ENCODE measurements at regions not wholly inside any gene's neighbourhood (a gene's known extent, or its start where the extent isn't known, plus 50 kb on each side); places are given as distances from the start of the nearest gene placed in this dataset.
"Not testable (repeated sequence)": the region's sequence is repeated elsewhere in the genome, so short reads cannot be mapped to it uniquely, and the experiment has no call there.

DNA sequence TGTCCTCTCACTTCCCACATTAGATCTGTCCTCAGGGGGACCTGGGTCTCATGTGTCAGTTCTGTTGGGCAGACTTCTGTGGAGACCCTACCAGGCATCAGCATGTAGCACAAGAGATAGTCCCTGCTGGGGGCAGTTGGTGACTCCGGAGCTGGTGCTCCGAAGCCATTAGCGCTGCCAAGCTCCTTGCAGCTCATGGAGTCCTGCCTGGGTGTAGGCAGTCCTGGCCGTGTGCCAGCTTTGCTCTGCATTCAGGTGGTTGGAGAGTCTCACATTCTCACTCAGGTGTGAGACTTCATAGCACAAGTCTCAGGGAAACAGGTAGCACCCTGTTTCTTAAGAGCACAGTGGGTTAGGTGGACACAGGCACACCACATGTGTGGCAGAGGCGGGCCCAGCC is 202.3 kb downstream of the LIPI start:
- not testable (repeated sequence) for DNase-seq (ENCODE audit: low read depth in 2 of 2)

DNA sequence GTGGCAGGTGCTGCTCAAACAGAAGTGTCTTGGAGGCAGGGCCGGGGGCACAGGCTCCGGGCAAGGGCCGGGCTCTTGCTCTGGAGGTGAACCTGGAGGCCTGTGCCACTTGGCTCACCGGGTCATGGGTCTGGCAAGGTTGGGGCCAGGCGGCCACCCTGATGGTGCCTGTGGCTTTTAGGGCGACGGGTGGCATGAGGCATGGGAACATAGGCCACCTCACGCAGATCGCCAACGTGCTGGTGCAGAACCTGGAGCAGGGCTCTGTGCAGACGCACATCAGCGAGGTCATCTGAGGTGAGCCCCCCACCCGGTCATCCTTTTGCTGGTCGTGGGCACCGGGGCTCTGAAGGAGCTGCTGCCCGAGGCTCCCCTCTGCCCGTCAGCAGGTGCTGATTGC is 202.7 kb downstream of the LIPI start:
- not testable (repeated sequence) for DNase-seq (ENCODE audit: low read depth in 2 of 2)

DNA sequence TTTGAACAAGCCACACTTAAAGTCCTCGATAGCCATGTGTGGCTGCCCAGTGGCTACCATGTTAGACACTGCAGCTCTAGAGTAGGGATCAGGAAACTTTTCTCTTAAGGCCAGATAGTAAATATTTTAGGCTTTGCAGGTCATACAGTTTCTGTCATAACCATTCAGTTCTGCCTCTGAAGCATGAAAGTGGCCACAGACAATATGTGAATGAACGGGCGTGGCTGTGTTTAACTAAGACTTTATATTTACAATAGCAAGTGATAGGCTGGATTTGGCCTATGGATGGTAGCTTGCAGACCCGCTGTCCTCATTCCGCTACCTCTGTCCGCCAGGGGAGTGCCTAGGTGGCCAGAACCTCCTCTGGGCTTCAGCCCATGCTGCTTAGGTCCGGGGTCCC is 204.6 kb downstream of the LIPI start:
- DNase-seq (ENCODE audit: low read depth in 2 of 2) = not testable (repeated sequence)

DNA sequence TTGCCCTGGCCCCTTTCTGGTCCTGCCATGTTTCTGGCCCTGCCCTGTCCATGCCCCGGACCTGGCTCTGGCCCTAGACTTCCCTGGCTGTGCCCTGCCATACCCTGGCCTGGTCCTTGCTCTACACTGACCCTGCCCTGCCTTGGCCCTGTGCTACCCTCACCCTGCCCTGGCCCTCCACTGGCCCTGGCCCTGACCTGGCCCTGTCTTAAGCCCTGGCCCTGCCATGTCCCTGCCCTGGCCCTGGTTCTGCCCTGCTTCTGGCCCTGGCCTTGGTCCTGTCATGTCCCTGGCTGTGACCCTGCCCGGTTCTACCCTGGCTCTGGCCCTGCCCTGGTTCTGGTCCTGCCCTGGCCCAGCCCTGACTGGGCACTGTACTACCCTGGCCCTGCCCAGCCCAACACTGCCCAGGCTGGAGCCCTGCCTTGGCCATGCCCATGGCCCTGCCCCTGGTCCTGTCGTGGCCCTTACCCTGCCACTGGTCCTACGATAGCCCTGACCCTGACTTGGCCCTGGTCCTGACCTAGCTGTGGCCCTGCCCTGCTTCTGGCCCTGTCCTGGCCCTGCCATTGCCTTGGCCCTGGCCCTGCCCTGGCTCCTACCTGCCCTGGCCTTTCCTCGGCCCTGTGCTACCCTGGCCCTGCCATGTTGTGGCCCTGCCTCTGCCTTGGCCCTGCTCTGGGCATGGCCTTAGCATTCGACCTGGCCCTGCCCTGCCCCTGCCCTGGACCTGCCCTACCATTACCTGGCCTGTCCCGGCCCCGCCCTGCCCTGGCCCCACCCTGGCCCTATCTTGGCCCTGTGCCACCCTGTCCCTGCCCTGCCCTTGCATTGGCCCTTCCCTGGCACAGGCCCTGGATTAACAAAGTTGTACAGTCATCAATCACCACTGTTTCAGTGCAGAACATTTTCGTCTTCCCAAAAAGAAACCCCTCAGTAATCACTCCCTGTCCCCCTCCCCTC is 223.5 kb downstream of the LIPI start:
- not testable (repeated sequence) for DNase-seq (ENCODE audit: low read depth in 2 of 2)

DNA sequence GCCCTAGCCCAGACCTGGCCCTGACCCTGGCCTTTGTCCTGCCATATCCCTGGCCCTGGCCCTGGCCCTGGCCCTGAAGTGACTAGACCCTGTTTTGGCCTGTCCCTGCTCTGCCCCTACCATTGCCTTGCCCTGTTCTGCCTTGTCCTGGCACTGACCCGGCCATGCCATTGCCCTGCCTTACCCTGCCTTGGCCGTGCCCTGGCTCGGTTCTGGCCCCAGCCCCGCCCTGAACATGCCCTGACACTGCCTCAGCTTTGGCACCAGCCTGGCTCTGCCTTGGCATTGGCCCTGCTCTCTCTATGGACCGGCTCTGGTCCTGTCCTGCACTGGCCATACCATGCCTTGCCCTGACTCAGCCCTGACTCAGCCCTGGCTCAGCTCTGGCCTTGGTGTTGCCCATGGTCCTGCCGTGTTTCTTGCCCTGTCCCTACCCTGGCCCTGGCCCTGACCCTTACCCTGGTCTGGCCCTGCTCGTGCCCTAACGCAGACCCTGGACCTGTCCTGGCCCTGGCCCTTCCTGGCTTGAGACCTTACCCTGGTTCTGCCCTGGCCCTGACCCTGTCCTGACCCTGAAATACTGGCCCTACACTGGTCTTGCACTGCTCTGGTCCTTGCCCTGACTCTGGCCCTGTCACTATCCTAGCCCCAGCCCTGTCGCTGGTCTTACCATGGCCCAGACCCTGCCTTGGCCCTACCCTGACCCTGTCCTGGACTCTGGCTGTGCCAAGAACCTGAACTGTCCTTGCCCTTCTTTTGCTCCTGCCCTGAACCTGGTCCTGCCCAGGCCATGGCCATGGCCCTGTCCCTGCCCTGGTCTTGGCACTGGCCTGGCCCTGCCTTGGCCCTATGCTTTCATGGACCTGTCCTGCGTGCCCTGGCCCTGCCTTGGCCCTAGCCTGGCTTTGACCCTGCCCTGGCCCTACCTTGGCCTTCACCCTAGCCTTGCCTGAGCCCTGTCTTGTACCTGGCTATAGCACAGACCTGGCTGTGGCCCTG is 224.6 kb downstream of the LIPI start:
- DNase-seq (ENCODE audit: low read depth in 2 of 2) = not testable (repeated sequence)

DNA sequence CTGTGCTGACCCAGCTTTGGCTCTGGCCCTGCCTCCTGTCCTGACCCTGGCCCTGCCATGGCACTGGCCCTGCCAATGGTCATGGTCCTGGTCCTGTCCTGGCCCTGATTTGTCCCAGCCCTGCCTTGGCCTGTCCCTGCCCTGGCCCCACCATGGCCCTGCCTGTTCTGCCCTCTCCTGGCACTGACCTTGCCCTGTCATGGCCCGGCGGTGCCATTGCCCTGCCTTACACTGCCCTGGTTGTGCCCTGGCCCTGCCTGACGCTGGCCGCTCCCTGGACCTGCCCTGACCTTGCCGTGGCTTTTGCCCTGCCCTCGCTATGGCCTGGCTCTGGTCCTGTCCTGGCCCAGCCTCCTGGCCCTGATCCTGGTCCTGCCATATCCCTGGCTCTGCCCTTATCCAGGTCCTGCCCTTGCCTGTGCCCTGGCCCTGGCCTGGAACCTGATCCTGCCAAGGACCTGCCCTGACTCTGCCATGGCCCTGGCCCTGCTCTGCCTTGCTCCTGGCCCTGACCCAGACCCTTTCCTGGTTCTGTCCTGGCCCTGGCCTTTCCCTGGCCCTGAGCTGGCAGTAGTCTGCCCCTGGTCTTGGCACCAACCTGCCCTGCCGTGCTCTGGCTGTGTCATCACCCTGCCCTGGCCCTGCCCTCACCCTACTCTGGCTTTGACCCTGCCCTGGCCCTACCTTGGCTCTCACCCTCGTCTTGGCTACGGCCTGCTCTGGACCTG is 225.5 kb downstream of the LIPI start:
- not testable (repeated sequence) for DNase-seq (ENCODE audit: low read depth in 2 of 2)

DNA sequence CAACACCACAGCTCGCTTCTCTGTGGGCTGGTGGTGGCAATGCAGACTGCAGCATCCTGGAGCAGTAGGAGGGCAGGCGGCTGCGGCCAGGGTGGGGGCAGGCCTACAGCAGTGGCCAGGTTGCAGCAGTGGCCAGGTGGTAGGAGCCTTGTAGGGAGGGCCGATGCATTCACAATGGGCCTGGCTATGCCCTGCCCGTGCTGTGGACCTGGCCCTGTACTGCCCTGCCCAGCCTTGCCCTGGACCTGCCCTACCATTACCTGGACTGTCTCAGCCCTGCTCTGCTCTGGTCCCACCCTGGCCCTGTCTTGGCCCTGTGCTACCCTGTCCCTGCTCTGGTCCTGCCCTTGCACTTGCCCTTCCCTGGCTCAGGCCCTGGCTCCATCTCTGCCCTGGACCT is 226.0 kb downstream of the LIPI start:
- not testable (repeated sequence) for DNase-seq (ENCODE audit: low read depth in 2 of 2)

DNA sequence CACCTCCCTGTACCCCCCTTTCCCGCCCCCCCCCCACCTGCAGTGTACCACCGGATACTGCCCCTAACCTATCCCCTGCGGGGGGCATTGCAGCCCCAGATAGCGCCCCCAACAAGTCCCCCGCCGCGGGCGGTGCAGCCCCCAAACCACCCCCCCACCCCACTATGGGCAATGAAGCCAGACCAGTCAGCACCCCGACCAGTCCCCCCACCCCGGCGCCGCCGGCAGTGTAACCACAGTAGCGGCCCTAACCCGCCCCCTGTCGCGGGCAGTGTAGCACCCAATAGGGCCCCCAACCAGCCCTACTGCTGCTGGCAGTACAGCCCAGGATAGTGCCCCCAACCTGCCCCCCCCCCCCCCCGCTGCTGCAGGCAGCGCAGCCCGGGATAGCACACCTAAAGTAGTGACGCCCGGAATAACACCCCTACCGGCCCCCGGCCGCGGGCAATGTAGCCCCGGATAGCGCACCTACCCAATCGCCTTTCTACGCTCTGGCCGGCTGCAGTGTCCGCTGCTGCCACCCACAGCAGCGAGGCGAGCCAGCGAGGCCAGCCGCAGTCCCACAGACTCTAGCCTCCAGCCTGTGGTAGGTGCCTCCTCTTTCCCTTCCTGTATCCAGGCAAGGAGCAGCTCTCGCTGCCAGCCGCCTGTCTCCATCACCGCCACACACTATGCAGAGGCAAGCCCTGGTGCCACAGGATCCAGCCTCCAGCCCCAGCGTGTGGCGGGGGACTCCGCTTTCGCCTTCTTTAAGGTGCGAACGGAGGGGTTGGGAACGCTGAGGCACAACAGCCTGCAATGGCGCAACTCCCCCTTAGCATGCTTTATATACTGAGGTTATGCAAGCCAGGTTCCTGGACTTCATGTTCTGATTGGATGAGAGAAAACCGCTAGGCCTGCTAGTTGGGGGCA is 229.3 kb downstream of the LIPI start:
- DNase-seq (ENCODE audit: low read depth in 2 of 2) = not testable (repeated sequence)

DNA sequence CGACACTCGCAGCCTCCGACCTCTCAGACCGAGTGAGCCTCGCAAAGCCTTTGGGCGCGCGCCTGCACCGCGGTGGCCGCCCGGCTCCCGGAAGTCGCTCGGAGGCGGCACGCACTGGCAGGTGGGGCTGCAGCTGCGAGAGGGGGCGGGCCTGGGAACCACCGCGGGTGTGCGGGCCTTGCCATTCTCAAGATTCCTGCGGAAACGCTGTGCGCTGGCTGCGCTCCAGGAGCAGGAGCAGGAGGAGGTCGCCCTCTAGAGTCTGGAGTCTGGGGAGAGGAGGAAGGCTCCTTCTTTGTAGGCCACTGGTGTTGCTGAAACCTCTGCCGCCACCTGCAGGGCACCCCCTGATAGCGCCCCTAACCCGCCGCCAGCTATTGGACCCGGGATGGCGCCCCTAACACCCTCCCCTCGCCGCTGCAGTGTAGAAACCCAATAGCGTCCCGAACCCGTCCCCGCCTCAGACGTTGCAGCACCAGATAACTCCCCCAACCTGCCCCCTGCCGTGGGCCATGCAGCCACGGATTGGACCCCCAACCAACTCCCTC is 230.6 kb downstream of the LIPI start:
- DNase-seq (ENCODE audit: low read depth in 2 of 2) = not testable (repeated sequence)

DNA sequence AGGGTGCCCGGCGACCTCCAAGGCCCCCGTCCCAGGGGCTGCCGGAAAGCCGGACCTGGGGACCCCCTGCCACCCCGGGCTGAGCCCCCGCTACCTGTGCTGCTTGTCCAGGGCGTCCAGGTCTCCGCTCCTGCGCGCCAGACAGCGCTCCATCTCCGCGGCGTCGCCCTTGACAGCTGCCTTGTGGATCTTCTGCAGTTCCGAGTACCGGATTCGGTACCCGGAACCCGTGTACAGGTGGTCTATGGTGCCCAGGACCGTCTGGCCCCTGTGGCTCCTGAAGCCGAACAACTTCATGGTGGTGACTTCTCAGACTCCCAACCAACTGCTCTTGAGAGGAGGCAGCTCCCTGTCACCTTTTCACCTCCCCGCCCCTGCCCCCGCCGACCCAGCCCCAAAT is 231.1 kb downstream of the LIPI start:
- not testable (repeated sequence) for DNase-seq (ENCODE audit: low read depth in 2 of 2)

DNA sequence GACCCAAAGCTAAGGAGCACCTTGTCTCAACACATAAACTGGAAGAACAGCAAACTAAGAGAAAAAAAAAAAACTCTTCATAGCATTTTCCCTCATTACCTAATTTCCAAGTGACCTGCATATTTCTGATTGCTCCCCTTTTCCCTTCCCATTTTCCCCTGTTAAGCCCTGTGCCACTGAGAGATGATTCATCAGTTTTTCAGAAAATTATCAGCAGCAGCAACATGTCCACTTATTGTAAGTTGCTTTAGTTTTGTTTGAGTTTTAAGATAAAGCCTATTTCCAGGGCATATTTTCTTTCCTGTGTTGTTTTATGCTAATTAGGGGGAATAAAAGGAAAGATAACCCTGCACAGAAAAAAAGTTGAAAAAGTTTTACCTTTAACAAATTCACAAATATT is 236.2 kb downstream of the LIPI start:
- DNase-seq (ENCODE audit: low read depth in 2 of 2) = not testable (repeated sequence)

DNA sequence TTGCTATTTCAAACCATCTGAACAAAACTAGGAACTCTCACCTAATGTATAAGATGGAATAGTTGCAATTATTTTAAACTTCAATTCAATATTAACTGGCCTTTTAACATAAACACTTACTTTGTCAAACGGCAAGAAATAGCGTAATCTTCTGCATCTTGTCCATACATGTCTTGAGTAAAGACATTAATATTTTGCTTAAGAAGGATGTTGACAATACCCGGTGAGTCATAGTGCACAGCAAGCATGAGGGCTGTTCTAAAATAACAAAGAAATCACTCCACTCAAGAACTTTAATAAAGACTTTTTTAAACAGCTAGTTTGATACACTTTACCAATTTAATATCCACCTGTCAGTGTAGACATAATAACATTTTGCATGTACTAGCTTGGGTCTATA is 240.9 kb downstream of the LIPI start:
- not testable (repeated sequence) for DNase-seq (ENCODE audit: low read depth in 2 of 2)

DNA sequence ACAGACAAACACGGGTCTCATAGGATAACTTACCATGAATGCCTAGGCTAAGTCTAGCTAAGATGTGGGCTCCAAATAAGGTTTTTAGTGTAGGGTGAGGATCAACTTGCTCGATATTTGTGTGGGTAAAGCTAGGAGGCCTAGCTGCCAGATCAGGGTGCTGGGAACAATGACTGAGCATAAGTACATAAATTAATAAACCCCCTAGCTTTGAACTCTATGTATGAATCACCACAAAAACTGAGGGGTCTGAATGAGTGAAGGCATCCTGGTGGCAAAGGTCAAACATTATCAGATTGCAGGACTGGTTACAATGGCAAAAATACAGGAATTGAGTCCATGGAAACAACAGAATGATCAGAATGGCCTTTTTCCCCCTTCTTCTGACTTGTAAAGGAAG is 241.8 kb downstream of the LIPI start:
- not testable (repeated sequence) for DNase-seq (ENCODE audit: low read depth in 2 of 2)

DNA sequence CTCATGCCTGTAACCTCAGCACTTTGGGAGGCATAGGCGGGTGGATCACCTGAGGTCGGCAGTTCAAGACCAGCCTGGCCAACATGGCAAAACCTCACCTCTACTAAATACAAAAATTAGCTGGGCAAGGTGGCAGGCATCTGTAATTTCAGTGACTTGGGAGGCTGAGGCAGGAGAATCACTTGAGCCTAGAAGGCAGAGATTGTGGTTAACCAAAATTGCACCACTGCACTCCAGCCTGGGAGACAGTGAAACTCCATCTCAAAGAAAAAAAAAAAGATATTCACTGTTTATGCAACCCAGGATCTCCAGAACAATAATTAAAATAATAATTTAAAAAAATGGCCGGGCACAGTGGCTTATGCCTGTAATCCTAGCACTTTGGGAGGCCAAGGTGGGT is 247.5 kb downstream of the LIPI start:
- DNase-seq (ENCODE audit: low read depth in 2 of 2) = not testable (repeated sequence)

DNA sequence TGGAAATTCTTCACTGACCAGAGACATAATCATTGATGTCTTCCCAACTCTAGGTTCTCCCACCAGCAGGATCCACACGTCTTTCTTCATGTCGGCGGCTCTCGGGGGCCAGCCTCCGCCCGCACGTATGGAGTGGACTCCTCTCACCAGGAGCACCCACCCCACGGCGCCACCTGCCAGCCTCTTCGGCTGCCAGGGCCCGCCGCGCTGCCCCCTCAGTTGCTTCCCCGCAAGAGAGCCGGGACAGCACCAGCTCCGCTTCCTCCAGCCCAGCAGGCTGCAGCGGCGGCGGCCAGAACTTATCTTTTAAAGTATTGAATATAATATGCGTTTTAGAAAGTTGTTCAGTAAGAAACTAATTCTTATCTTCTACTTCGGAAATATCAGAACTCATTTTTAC is 273.5 kb downstream of the LIPI start:
- no peak for DNase-seq (ENCODE audit: low read depth in 2 of 2)

DNA sequence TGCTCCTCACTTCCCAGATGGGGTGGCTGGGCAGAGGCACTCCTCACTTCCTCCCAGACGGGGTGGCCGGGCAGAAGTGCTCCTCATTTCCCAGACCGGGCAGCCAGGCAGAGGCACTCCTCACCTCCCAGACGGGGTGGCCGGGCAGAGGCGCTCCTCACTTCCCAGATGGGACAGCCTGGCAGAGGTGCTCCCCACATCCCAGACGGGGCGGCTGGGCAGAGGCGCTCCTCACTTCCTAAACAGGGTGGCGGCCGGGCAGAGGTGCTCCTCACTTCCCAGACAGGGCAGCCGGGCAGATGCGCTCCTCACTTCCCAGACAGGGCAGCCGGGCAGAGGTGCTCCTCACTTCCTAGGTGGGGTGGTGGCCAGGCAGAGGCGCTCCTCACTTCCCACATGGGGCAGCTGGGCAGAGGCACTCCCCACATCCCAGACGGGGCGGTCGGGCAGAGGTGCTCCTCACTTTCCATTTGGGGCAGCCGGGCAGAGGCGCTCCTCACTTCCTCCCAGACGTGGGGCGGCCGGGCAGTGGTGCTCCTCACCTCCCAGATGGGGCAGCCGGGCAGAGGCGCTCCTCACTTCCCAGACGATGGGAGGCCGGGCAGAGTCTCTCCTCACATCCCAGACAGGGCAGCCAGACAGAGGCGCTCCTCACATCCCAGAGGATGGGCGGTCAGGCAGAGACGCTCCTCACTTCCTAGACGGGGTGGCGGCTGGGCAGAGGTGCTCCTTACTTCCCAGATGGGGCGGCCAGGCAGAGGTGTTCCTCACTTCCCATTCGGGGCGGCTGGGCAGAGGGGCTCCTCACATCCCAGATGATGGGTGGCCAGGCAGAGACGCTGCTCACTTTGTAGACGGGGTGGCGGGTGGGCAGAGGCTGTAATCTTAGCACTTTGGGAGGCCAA is 274.5 kb downstream of the LIPI start:
- DNase-seq (ENCODE audit: low read depth in 2 of 2) = not testable (repeated sequence)

DNA sequence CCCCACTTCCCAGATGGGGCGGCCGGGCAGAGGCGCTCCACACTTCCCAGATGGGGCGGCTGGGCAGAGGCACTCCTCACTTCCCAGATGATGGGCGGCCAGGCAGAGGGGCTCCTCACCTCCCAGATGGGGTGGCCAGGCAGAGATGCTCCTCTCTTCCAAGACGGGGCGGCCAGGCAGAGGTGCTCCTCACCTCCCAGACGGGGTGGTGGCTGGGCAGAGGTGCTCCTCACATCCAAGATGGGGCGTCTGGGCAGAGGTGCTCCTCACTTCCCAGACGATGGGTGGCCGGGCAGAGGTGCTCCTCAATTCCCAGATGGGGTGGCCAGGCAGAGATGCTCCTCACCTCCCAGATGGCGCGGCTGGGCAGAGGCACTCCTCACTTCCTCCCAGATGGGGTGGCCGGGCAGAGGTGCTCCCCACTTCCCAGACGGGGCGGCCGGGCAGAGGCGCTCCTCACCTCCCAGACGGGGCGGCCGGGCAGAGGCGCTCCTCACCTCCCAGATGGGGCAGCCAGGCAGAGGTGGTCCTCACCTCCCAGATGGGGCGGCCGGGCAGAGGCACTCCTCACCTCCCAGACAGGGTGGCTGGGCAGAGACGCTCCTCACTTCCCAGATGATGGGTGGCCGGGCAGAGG is 275.2 kb downstream of the LIPI start:
- not testable (repeated sequence) for DNase-seq (ENCODE audit: low read depth in 2 of 2)

DNA sequence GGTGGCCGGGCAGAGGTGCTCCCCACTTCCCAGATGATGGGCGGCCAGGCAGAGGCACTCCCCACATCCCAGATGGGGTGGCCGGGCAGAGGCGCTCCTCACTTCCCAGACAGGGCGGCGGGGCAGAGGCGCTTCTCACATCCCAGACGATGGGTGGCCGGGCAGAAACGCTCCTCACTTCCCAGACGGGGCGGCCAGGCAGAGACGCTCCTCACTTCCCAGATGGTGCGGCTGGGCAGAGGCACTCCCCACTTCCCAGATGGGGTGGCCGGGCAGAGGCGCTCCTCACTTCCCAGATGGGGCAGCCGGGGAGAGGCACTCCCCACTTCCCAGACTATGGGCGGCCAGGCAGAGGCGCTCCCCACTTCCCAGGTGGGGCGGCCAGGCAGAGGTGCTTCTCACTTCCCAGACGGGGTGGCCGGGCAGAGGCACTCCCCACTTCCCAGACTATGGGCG is 275.8 kb downstream of the LIPI start:
- not testable (repeated sequence) for DNase-seq (ENCODE audit: low read depth in 2 of 2)

Data from lung microvascular endothelial cell (primary cell).